Stimulated activated CD4-positive, alpha-beta T cell treated with anti-CD3 and anti-CD28 coated beads, Interleukin-12 subunit alpha, Interleukin-12 subunit beta, amount 100 ng/mL, for 48 hours (primary cell): ENCODE measurements at regions not wholly inside any gene's neighbourhood (a gene's known extent, or its start where the extent isn't known, plus 50 kb on each side); places are given as distances from the start of the nearest gene placed in this dataset.

Experiments
- DNase-seq, 3 donors: peaks; one replicate each; pipeline ENCODE4 v3.0.0-alpha.2; 2020; ENCODE audit warnings: low read depth in 2 of 3, low spot score in 1 of 3

DNA sequence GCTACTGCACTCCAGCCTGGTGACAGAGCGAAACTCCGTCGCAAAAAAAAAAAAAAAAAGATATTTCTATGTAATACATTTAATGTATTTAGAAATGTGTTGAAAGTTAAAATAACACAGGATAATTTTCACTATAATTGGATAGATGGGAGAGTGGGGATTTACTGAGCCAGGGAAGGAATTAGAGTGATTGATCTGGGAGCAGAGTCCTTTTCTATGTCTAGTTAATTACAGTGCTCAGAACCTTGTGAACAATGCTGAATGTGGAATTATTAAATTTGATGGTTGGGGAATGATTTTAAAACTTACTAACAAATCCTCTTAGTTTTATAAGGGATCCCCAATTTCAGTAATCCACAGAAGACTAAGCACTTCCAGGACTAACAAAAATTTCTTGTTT, 239.7 kb downstream of the CSNK1G3 start:
- no peak for DNase-seq

DNA sequence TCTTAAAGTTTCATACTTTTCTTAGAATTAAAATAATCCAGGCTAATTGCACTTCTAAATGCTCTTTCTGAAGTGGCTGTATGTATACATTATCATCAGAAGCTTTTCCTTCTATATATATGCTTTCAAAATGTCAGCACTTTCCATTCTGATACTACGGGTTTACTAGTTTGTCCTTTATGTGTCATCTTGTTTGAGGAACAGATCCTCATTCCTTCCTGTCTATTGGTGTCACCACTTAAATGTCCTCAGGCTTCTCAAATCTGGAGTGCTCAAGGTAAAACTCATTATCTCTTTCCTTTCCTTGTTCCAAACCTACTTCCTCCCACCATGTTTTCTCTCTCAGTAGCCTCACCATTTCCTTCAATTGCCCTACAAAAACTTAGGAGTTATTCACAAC, 236.3 kb downstream of the CSNK1G3 start:
- no peak for DNase-seq

DNA sequence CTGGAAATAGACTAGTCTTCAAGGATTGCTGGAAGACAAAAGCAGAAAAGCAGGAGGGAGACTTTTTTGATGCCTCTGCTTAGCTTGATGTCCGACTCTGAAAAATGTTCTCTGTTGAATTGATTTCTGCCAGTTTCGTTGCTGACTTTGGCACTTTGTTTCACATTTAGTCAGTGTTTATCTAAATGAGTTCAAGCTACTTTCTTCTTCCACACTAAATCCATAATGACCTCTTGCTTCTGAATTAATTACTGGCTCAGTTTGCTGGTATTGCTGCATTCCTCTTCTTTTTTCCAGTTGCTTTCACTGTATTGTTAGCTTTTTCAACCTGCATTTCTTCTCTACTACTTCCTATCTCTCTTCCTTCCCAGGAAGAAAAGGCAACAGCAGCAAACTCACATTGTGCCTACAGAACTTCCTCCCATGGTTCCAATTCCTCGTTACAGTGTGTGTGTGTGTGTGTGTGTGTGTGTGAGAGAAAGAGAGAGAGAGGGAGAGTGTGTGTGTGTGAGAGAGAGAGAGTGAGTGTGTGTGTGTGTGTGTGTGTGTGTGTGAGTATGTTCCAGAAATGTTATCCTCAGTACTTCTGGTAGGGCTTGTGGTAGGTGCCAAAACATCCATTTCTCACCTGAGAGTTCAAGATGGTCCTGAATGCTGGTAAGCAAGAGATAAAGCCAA, 234.8 kb downstream of the CSNK1G3 start:
- DNase-seq, result no peak

DNA sequence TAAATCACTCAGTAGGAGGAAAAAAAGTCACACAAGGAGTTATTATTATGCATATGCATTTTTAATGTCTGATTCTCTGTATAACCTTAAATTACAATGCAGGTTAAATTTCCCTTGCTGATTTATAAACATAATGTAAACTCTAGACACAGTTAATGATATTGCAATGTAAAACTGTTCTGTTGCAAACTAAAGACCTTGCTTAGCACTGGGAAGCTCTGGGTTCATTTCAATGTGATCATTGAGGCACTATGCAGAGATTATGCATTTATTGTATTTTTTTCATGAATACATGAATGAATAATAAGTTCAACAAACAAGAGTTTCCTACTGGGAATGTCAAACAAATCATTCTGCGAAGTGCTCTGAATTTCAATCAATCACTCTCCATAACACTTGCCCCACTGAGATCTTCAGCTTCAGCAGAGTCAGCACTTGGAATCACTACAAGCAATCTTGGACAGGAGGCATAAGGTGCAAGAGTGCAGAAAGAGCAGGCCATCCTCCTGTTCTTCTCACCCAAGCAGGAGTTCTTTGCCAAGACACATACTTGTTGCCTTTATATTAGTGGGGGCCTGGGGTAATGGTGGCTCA, 232.1 kb downstream of the CSNK1G3 start:
- DNase-seq, result no peak

DNA sequence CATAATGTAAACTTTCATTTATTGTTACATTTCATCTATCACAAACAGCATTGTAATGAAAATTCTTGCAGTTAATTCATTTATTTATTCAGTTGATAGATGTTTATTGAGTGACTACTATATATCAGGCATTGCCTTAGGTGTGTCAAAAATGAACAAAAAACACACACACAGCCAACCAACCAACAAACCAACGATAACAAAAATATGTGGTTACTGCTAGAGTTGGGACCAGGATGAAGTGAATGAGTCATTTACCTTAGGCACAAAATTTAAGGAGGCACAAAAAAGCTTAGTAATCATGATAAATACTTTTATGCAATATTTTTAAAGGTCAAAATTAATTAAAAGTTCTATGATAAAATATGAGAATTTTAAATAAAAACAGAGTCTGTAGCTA, 223.4 kb downstream of the CSNK1G3 start:
- DNase-seq, result no peak

DNA sequence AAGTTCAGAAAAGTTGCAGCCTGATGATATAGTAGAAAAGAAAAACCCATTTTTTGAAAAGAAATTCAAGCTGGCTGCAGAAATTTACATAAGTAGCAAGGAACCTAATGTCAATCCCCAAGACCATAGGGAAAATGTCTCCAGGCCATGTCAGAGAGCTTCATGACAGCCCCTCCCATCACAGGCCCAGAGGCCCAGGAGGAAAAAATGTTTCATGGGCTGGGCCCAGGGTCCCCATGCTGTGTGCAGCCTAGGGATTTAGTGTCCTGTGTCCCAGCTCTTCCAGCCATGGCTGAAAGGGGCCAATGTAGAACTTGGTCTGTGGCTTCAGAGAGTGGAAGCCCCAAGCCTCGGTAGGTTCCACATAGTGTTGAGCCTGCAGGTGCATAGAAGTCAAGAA, 220.3 kb downstream of the CSNK1G3 start:
- no peak for DNase-seq

DNA sequence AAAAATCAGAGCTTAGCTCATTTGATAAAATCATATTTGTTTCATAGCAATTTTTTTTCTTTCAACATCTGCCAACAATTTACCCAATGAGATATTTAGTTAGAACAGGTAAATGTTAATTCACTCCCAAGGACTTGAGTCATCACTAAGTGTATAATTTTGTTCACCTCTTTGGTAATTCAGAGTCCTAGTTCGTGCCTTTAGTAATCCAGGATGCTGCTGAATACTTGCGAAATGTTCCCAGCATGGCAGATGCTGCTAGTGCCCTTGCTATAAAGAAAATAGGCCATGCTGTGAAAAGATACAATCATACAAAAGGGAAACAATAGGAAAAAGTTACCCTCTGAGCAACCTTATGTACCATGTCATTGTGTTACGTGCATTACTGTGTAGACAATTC, 210.5 kb downstream of the CSNK1G3 start:
- no peak for DNase-seq

DNA sequence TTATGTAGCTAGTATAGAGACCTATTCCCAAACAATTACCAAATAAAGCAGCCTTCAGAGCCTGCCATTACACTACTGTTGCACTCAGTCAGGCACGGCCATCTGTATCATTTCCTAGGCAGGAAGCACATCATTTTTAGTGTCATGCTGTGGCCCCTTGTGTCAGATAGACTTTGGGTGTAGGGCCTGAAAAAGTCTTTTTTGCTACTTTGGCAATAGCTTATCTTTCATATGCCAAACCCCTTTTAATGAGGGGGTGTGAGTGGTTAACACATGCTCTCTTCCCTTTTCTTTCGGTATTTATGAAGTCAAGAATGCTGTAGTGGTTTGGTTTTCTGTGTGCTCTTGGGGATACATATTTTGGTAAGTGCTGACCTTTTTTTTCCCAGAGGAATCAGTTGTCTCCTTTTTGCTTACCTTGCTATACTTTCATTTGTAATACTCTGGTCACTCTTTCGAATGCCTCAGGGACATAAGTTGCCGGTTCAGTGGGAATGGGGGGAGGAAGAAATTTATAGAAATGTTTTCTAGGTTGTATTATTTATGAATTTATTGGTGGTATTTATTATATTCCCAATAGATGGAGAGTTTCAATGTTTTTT, 209.8 kb downstream of the CSNK1G3 start:
- no peak for DNase-seq

DNA sequence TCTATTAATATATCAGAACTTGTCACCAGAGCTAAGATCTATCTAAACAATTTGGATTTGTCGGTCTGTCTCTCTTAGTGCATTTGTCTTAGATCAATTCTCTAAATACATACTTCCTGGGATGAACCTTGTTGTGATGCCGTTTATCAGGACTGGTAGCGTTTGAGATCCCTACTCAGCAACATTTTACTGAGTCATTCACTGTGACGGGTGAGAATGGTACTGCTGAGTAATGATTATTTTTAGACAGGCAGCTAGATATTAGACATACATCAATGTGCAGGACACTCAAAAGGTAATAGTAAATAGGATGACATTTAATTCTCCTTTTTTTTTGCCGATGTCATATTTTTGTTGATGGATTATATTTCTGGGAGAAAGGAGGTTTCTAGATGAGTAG, 209.0 kb downstream of the CSNK1G3 start:
- no peak for DNase-seq

DNA sequence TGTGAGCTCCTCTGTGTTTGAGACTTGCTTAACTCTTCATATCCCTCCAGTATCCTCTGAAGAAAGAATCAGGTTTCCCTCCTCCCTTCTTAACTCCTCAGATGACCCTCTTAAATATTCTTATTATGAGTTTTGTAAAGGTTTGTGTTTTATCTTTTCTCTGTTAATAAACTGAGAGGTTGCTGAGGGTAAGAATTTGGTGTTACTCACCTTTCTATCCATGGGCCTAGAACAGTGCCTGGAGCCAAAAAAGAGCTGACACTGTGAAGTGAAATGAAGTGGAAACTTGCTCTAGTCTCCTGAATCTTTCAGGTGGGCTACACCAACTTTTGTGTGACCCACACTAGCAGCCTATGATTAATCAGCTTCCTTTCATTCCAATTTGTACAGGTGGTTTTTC, 208.4 kb downstream of the CSNK1G3 start:
- DNase-seq, result no peak

DNA sequence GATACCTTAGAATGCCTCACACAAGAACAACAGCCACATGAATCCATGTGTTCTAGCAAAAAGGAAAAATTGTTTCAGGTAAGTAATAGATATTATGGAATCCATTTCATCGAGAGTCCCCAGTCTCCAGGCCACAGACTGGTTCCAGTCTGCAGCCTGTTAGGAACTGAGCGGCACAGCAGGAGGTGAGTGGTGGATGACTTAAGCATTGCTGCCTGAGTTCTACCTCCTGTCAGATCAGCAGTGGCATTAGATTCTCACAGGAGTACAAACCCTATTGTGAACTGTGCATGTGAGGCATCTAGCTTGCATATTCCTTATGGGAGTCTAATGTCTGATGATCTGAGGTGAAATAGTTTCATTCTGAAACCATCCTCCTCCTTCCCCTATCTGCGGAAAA, 207.0 kb downstream of the CSNK1G3 start:
- no peak for DNase-seq

DNA sequence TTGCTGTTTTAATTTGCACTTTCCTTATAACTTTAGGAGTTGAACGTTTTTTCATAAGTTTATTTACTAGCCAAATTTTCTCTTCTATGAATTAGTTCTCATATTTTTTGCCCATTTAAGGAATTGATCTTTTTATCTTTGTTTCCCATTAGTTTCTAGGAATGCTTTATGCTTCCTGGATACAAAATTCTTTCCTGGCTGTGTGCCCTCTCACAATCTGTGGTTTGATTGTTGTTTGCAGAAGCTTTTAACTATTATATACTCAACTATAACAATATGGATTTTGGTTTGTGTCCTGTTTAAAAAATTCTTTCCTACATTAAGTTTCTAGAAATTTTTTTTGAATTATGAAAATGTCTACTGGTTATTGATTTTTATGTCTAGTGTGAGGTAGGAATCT, 206.3 kb downstream of the CSNK1G3 start:
- no peak for DNase-seq

DNA sequence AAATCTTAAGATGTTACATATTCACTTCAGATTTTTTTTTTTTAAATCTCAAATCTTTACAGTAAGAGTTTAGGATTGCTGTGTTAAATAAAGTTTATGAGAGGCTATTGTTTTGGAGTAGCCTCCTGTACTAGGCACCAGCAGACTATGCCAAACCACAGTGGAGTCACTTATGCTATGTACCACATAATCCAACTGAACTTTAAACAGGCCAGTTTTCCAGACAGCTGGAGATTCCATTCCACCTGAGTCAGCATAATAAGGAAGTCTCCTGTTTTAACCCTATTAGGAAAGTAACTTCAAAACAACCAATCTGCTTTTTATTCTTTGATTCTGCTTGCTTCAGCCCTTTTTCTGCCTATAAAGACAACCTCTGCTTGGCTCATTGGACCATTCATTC, 205.2 kb downstream of the CSNK1G3 start:
- DNase-seq, result no peak

DNA sequence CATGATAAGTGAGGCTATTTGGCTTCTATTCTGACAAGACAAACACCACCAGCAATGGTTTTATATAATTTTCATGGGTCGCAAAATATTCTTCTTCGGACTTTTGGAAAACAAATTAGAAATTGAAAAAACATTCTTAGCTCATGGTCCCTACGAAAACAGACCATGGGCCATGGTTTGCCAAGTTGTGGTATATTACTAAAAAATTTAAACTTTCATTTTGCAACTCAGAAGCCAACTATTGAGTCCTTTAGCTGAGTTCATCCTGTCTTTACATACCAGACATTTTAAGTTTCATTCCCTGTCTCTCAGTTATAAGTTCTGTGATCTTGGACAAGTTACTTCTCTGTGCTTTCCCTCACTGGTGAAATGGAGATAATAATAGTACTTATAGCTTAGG, 198.1 kb downstream of the CSNK1G3 start:
- no peak for DNase-seq

DNA sequence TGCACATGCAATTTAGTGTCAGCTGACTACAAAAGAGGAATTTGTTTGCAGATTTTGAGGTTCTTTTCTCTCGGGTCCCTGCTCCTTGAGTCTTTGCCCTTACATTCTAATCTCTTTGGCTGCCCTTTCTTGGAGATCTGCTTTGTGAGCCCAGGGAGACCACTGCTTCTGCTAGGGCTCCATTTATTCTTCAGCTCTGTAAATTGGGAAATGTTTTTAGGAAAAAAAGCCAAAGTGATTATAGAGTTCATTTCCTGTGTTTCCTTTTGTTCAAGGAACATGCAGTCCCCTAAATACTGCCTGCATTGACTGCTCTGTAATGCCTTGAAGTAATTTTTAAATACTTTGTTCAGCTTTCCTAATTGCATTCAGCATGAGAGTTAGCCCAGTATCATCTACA, 197.4 kb downstream of the CSNK1G3 start:
- DNase-seq, result no peak

DNA sequence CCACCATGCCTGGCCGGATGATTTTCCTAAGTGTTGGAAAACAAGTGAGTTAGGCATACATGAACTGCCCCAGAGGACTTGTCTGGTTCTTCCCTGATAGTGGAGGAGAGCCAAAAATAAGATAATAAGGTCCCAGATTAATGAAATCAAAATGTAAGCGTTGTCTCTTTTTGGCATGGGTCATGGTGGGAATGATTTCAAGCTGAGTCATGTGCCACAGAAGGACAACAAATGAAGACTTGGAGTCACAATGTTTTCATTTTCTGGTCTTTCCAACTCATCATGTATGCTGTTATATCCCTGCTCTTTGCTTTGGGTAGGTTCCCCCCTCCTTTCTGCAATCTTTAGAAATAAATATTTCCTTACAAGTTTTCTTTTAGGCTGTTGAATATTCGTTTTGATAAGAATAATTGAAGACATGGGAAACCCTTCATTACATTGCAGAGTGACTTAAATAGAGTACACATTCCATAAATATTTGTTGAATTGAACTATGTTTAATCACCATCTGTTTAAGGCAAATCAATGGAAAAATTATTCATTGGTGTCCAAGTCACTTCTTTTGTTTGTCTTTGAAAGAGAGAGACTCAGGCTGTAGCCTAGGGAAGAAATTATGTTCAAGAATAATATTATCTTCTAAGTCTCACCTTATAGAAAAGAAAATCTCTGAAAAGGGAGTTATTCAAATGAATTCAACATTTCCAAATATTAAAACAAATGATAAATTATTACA, 196.3 kb downstream of the CSNK1G3 start:
- DNase-seq, result no peak

DNA sequence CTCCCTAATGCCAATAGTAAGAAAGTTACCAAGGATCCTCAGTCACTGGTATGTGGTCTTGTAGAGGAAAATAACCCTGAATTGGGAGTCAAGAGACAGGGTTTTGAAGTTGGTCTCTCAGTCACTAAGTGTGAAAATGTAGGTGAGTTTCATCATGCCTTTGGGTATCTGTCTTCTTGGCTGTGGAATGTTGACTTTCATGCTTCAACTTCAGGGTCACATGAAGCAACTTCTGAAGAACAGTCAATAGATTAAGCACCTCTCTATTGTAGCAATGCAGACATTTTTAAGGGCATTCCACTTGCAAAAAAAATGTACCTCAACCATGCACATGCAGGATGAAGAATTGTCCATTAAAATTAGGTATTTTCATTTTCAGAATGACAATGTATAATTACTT, 194.6 kb downstream of the CSNK1G3 start:
- DNase-seq, result no peak

DNA sequence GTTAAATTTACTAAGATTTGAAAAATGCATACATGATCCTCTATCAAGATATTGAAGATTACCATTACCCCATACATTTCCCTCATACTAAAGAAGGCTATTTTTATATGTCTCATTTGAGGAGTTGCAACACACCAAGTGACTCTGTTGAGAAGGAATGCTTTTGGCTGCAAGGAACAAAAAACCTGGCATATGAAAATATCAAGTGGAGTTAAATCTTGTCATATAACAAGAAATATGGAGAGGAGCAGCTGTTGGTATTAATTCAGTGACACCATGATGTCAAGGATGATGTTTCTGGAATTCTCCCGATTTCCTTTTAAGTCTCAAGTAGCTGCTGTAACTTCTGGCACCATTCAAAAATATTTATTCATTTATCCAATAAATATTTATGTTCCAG, 193.8 kb downstream of the CSNK1G3 start:
- no peak for DNase-seq

DNA sequence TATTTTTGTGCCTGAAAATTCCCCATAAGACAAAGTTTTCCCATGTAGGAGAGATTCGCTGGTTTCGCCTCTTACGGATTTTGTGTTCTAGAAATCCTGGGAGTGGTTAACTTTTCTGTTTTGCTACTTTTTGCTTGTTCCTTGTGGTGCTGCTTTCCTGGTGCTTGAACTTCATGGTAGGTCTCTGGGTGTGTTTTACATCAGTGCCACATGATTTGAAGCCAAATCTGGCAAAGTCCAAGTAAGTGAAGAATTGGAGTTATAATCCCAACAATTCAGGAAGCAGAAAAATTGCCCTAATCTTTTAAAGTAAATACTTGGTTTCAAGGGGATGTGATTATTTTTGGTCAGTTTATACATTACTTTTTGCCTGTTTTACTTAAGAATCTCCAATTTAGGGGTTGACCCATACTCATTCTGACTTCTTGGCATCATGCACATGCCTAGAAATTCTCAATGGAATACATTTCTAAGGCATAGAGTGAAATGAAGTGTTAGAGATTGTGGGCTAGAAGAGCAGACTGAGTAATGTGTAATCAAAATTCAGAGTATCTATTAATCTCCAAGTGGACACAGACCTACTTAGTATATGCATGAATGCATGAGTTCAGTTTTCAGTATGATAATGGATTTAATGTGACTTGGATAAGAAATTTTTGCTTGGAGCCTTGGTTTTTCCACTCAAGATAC, 189.7 kb downstream of the CSNK1G3 start:
- DNase-seq, result no peak

DNA sequence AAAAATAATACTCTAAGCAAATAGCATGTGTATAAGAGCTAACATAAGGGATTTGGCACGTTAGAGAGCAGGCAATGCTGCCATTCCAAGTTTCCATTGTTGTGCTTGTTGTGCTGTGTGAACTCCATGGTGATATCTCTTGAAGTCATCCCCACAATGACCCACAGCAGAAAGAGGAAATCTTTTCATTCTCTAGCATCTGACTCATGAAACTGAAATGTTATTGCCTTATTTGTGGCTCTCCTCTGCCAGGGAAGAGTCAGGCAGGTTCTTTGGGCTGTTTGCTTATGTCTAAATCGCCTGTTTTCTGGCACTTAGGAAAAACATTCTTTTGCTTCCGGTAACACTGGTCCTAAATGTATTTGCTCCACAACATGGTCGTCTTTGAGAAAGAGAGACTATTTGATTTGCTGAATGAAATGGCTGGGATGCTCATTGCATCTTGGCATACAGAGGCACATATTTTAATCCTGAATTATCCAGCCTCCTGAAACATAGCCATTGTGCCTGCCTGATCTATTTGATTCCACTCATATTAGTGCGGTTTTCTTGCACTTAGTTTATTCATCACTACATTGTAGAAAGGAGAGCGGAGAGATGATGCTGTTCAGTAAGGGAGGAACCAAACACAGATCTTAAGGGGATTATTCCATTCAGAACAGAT, 188.8 kb downstream of the CSNK1G3 start:
- no peak for DNase-seq

DNA sequence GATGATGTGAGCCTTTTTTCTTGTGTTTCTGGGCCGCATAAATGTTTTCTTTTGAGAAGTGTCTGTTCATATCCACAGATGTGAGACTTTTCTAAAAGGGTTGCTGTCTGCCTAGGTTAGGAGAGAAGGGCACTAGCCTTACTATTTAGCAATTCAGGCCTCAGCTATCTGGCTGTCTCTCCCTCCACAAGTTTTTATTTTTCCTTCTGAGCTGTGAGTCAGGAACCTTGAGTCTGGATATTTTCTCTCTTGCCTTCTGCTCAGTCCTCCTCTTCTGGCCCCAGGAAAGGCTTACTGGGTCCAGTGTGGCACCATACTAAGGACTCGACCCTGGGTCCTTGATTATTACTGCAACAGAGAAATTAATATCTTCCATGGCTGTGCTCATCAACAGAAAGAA, 187.6 kb downstream of the CSNK1G3 start:
- no peak for DNase-seq
